PC-9 (cell line): ENCODE measurements at regions not wholly inside any gene's neighbourhood (a gene's known extent, or its start where the extent isn't known, plus 50 kb on each side); places are given as distances from the start of the nearest gene placed in this dataset.

ENCODE experiments used
- CTCF ChIP-seq: fragments of 200-600 bp; sonication (generic); conservative IDR thresholded peaks from 2 replicates; pipeline ENCODE4 v1.6.1; 2017; ENCODE audit warnings: mixed run types, antibody characterized with exemption, mild to moderate bottlenecking, moderate library complexity
- EZH2 ChIP-seq: fragments of 200-600 bp; sonication (generic); IDR thresholded peaks from 2 replicates; pipeline ENCODE4 v1.8.0; 2017; ENCODE audit warnings: antibody characterized with exemption, low read depth

- TF ChIP-seq CTCF = no peak
- no peak for TF ChIP-seq EZH2
These were observed 134.0 kb upstream of the CCDC68 start for GRCh38 chr18:55093295-55093694.
